ENCODE measurements at regions not wholly inside any gene's neighbourhood (a gene's known extent, or its start where the extent isn't known, plus 50 kb on each side); places are given as distances from the start of the nearest gene placed in this dataset.

GRCh38 chr1:79259390-79260336 lies 253.1 kb upstream of the ADGRL4 start (continued):
- TF ChIP-seq SIN3A (conservative IDR thresholded peaks at IDR 0.05 in 1 of 2, IDR thresholded peaks at IDR 0.05 in 1 of 2; ENCODE audit: low read depth in 1 of 2, low read length in 2 of 2), result no peak
- TF ChIP-seq JUND (IDR thresholded peaks at IDR 0.05; ENCODE audit: low read length), result no peak

Data from H1 (cell line).